ENCODE measurements at regions not wholly inside any gene's neighbourhood (a gene's known extent, or its start where the extent isn't known, plus 50 kb on each side); places are given as distances from the start of the nearest gene placed in this dataset.

DNA sequence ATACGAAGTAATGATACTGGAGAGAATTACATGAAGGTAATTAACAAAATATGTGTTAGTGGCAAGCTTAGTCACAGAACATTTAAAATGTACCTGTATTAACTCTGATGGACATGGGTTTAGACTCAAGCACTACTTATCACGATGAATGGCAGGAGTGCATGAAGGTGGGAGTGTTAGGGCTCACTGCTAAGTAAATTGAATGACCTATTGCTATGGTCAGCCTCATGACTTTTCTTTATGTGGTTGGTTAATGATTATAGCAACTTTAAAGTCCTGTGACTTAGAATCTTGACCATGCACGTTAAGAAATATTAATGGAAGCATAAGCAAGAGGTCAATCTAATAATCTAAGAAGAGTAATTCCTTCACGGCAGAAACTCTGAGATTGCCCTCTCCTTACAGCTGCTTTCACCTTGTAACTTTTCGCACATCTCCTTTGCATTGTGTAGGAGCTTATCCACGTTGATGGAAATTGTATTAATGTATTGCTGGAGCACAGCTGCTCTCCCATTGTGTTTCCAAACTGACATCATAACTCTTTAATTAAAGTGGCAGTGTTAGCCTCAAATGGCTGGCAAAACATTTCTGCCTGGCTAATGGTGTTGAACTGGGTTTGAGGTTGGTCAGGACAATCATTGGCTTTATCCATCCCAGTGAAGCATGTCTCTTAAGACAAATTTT lies 114.5 kb downstream of the RXFP2 start:
- DNase-seq, result no peak

DNA sequence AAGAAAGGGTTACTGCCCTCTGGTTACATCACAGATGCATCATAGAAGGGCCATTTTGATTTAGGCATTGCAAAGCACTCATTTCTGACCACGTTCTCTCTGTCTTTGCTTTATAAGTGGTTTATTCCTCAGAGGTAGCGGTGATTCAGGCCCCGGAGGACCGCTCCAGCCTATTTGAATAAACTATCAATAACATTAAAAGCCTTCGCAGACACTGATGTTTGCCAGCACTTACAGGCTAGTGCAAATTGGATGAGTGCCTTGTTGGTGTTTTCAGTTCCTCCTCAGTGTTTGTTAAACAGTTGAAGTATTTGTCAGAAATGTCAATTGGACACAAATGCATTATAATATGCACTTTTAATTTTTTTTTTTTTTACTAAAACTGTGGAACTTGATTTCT lies 120.2 kb downstream of the RXFP2 start:
- no peak for DNase-seq

DNA sequence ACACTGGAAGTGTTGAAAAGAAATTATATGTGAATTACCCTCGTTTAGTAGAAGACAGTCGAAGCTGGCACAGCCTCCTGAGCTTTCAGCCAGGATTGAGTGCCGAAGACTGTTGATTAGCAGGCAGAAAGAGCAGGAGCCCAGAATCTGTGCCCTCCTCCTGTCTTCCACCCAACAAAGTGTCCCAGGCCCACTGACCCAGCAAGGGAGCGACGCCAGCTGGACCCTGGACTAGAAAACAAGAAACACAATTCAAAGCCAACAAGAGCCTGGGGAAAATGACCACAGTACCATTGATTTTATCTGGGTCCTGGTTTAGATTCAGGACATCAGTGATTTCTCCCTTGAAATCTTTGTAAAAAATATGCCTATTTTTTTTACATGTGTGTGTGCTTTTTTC lies 120.7 kb downstream of the RXFP2 start:
- DNase-seq, result no peak

DNA sequence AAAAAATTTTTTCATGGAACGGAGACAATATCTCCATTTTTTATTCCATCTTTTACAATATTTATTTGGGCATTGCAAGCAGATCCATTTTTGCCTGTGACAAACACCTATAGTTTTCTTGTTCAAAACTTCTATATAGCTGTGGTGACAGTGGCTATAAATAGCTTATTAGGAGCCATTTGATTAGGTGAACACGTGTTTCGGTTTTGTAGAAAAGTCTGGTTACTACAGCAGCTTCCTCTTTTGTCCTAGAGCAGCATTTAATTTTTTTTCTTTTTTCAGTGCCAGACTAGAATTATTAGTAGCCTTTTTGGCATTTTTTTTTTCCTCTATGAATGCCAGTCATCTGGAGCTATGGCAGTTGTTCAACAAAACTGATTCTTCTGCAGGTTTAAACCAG lies 123.5 kb downstream of the RXFP2 start:
- DNase-seq, result peak; percentile 22

DNA sequence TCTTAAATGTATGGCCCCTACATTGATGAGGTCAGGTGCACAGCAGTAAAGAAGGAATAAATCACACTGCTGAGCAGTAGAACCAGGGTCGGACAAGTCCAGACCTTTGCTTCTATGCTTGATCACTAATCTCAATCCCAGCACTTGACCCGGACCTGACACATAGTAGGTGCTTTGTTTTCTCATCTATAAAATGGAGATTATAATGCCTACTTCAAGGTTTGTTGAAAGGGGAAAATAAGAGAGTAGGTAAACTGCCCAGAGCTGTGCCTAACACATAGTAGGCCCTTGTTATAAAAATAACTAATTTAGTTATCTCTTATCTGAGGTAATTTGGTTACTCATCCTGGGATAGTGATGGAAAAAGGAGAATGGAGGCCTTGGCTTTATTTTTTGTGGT lies 125.0 kb downstream of the RXFP2 start:
- no peak for DNase-seq

DNA sequence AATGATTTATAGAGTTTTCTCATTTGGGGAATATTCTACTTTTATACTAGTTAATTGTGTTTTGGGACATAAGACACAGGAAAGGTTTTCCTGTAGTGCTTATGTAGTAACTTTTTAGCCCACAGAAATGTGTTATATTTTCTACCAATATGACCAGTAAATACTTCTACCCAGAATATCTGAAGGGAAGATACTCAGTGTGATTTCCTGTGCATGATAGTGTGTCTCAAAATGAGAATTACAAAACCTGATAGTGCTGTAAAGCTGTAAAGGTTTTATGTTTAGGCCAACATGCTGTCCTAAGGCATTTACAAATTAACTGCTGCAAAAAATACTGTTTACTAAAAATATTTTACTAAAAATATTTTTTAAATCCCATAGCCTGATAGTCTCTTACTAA lies 126.8 kb downstream of the RXFP2 start:
- DNase-seq, result no peak

DNA sequence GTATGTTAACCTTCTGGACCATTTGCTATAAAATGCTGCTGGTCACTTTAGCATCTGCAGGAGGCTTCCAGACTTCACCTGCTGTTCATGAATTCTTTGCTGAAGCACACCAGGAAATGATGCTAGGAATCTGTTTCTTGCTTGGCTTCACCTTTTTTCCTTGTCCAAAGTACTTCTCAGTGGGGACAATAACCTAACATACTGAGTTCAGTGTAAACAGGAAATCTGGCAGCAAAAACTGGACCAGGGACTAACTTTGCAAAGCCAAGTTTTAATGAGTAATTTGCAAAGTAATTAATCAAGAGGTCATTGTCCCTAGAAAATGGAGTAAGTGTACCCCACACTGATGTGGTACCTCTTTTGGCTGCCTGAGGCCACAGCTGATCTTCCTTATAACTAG lies 128.4 kb downstream of the RXFP2 start:
- no peak for DNase-seq

DNA sequence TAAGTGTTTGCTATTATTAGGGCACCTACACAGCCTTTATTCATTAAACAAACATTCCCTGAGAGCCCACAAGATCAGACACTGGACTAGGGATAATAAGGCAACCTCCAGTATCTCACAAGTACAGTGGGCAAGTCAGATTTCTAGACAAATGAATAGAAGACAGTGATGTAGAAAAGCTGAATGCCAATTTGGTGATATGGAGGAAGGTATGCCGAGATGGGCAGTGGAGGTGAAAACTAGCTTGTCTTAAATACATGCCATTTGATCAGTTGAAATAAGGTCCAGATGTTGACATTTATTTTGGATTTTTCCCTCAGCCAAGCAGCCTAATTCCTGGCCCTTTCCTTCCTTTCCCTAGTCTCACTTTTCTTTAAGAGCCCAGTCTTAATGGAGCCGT lies 130.3 kb downstream of the RXFP2 start:
- DNase-seq, result no peak

DNA sequence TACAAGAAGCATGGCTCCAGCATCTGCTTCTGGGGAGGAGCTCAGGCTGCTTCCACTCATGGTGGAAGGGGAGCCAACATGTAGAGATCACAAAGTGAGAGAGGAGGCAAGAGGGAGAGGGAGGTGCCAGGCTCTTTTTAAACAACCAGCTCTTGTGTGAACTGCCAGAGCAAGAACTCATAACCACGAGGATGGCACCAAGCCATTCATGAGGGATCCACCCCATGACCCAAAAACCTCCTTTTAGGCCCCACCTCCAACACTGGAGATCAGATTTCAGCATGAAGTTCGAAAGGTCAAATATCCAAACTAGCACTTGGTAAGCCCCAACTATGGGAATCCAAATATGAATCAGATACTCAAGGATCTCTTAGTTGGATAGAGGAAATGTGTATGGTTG lies 131.2 kb downstream of the RXFP2 start:
- no peak for DNase-seq

DNA sequence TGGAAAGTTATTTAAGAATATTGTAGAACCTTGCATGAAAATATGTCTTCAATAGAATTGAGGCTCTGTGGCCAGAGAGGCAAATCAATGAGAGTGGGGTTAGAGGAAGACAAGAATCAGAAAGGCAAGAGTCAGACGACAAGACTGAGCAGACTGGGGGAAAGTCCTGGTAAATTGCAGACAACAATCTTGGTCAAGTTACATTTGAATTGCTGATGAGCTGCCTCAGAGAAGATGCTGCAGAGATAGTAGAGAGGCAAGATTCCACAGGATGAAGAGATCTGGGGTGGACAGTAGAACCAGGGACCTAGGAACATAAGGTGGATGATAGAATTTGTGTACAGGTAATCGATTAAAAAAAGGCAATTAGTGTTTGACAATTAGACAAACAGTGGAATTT lies 133.8 kb downstream of the RXFP2 start:
- no peak for DNase-seq

DNA sequence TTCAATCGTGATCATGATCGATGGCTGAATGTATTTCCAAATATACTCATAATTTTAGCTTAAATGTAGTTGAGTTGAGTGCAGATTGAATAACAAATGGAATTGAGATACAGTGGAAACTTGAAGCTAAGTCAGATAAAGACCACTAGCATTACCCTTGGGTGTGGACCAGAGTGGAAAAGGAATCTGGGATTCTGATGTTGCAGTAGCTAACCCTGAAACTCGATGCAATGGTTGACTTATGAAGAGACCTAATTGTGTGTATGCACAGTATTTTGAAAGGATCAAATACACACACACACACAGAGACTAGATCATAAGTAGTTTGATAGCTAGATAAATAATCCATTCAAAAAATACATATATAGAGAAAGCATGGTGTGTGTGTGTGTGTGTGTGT lies 135.8 kb downstream of the RXFP2 start:
- no peak for DNase-seq

DNA sequence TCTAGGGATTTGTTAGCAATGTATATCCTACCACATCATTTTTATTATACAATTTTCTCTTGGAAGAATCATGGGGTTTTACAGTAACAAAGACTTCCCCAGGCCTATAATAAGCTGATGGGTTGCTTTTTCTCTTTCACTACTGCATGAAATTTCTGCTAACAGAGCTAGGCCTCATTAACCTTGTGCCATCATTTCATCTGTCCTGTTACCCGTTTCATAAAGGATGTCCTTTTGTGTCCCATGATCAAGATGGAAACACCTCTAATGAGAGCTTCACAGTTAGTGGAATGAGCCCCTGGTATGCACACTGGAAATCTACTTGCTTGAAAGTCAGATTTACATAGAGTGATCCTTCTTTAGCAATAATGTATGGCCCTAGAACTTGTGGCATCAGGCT lies 138.7 kb downstream of the RXFP2 start:
- DNase-seq, result no peak

DNA sequence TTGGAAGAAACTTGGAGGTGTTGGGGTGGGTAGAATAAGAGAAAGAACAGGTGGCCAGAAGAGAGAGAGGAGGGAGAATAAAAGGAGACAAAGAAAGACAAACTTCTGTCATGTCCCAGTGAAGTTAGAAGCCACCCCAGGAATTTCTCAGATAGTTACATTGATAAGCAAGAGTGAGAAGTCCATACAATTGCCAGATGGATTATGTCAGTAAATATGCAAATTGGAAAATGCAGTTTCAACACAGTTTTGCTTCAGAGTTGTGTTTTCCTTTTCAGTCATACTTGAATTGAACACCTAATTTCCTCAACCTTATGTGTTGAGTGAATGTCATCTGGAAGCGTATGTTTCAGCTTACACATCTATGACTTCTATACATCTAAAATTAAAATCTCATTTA lies 139.2 kb downstream of the RXFP2 start:
- DNase-seq, result peak; percentile 26

DNA sequence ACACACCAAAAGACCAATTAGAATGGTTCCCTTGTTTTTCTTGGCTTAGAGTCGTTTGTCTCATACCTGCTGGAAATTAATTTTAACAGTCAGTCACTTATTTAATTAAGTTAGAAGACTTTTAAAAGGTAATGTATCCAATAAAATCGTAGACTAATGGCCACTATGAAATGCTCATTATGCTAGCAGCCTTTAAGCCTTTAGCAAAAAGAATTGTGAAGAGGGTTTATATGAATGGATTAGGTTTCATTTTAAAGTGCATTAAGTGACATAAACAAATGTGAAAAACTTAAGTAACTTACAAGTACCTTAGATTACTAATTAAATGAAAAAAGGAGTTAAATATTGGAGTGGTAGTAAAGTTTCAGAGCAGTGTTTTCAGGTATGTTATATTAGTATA lies 139.6 kb downstream of the RXFP2 start:
- DNase-seq, result no peak

DNA sequence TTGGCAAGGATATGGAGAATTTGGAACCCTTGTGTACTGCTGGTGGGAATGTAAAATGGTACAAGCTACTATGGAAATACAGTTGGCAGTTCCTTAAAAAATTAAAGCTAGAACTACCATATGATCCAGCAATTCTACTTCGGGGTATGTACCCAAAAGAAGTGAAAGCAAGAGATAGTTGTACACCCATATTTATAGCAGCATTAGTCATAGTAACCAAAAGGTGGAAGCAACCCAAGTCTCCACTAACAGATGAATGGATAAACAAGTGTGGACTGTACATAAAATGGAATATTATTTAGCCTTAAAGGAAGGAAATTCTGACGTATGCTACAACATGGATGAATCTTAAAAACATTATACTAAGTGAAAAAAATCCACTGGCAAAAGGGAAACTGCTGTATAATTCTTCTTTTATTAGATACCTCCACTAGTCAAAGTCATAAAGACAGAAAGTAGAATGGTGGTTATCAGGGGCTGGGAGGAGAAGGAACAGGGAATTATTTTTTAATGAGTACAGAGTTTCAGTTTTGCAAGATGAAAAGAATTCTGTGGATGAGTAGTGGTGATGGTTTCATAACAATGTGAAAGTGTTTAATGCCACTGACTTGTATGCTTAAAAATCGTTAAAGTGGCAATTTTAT lies 141.6 kb downstream of the RXFP2 start:
- peak; percentile 41 for DNase-seq

DNA sequence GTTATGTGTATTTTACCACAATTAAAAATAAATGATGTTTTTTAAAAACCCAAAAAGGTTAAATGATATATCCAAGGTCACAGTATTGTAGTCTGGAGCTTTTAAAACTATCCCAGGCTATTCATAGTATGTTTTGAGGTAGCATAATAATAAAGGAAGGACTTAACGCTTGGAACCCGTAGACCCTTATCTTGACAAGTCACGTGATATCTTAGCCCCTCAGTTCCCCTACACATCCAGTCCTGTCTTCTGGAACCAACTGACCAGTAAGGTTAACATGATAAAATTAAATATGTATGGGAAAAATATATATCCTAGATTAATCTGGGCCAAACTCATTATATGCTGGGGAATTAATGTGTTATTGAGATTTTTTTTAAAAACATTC lies 142.2 kb downstream of the RXFP2 start:
- no peak for DNase-seq

DNA sequence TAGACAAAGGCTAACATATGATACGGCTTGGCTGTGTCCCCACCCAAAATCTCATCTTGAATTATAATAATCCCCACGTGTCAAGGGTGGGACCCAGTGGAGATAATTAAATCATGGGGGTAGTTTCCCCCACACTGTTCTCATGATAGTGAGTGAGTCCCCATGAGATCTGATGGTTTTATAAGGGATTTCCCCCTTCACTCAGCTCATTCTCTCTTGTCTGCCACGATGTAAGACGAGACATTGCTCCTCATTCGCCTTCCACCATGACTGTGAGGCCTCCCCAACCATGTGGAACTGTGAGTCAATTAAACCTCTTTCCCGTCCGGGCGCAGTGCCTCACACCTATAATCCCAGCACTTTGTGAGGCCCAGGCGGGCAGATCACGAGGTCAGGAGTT lies 143.5 kb downstream of the RXFP2 start:
- no peak for DNase-seq

DNA sequence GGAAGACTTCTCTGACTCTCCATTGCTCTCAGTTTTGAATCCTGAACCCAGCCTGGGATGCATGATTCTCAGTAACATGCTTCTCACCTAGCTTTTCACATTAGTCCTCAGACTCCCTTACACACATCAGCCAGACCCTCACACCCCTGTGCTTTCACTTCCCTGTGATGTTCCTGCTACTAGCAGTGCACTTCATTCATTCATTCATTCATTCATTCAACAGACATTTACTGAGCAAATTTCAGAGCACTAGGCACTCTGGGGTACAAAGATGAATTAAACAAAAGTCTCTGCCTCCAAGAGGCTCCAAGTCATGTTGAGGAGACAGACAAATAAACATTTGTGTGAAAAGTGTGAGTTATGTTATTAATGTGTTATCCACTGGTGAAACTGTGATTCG lies 145.2 kb downstream of the RXFP2 start:
- DNase-seq, result no peak

DNA sequence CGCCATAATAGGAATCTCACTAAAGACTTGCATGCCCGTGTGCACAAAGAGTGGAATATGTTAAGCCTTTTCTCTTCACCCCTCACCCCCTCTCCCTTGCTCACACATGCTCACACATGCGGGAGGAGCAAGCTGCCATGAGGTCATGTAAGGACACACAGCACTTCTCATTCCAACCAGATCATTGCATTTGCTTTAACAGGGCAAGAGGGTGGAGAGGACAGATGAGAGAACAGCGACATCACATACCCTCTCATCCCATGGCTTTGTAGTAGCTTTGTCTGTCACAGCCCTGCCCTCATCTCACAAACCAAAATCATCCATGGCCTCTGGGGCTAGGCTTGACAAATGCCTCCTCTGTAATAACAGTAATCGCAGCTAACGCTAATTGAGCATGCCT lies 145.6 kb upstream of the FRY start:
- DNase-seq, result no peak

DNA sequence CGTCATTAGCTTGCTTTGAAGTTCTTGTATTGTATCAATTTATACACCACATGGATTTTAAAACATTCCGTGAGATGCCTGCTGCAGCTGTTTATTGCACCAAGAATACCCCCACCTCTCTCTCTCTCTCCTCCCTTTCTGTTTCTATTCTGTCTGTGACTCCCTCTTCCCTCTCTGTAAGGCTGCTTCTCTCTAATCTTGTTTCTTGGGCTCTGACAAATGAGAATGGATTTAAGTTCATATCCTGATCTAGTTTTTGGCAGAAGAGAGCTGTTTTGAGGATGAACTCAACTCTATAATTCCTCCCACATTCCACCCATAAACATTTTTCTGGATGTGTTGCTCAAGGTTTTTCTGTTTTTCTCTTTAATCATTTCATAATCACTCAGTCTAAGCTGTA lies 144.3 kb upstream of the FRY start:
- peak; percentile 36 for DNase-seq

DNA sequence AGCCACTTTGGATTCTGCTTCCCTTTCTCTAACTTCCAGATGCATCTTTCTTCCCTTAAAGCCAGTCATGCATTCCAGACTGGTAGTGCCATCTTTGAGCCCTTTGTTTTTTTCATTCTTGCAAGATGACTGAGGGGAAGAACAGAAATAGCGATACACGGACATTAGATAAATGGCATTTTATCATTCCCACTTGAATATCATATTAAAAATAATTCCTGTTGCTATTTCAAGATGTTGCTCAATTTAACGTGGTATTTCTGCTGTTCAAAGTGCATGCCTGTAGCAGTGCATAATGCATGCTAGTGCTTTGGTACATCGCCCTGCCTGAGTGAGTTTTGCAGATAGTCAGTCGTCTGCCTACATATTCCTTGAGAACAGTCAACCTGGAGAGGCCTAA lies 140.6 kb upstream of the FRY start:
- DNase-seq, result no peak

DNA sequence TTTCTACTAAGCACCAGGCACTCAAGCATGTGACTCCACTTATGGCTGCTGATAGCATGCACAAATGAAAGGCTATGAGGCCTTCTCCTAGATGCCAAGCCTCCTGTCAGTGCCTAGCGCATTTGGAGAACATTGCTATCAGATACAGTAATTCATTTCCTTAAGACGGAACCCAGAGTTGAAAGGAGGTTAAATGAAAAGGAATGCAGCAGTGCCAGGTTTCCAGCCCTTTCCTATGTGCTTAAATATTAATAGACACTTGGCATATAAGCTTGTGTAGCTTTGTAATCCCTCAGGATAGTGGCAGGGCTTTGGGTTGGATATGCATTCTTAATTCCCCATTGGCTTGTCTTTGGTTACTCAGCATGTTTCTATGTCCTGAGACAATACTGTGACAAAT lies 140.1 kb upstream of the FRY start:
- DNase-seq, result no peak

DNA sequence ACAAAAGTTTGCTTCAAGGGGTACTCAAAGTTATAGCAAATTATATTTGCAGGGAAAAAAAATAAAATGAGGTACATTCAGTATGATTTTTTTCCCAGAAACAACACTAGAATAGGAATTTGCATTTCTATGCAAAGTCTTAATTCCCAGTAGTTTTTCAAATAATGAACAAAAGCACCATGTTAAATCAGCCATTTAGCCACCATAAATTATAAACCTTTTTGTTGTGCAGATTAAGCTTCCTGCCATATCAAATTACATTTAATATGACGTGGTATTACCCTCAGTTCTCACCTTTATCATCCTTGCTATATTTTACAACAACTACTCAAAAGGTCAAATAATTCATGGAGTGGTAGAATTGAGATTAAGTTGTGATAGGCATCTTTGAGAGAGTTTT lies 136.6 kb upstream of the FRY start:
- DNase-seq, result no peak

DNA sequence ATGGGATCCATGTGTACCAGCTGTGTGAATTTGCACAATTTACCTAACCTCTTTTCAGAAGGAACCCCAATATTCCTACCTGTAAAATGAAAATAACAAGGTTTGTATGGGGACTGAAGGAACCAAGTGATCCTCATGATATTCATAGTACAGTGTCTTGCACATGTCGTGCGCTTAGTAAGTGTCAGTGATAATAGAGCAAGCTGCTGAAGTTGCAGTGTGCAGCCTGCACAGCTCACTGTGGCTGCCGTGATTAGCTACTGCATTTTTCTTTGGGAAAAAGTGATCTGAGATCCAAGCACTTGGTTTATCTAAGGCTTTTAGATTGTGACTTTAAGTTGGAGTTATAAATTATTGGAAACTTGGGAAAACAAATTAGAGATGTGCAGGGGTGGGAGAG lies 135.9 kb upstream of the FRY start:
- DNase-seq, result no peak

DNA sequence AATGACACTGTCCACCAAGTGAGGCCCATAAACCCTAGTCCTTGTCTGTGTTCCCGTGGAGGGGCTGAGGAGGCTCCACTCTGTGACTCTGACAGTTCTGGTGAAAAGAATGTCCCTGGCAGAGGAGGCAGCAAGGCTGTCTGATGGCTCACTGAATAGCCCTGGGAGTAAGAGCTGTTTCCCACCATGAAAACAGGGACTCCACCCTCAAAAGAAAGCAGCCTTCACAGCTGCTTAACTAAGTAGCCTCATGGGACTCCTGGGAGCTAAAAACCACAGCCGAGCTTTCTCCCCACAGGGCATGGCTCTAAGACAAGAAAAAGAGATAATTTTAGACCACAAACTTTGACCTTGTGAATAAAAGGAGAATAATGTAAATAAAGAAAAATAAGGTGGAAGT lies 135.1 kb upstream of the FRY start:
- DNase-seq, result no peak

Measured in inflammatory macrophage treated with lipopolysaccharide for 4 hours (primary cell).